ENCODE measurements at regions not wholly inside any gene's neighbourhood (a gene's known extent, or its start where the extent isn't known, plus 50 kb on each side); places are given as distances from the start of the nearest gene placed in this dataset.
"Not testable (repeated sequence)": the region's sequence is repeated elsewhere in the genome, so short reads cannot be mapped to it uniquely, and the experiment has no call there.

DNA sequence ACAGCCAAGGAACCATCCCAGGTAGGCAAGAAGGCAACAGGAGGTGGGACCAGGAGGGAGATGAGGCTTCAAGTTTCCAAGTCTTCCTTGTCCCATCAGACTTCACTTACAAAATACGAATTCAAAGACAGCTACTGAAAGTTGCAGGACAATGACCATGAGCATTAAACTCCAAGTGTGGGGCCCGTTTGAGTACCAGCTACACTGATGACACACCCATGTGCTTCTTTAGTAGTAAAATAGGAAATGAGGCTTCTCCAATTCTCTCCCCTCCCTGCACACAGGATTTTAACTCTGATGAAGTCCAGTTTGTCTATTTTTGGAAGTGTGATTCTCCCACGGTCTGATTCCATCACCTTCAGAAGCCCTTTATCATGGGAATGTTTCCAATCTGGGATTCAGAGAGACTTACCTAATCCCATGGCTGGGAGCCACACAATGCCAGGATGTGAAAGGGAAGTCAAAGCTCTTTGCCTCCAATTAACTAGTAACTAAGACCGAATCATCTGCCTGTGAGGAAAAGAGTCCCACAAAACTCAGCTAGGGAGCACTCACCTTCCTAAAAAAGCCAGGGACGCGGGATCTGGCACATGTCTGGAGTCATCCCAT lies 222.8 kb upstream of the MSX2 start:
- peaks cover 24% of the 10 kb centered on the region for H3K9me3 Mint-ChIP-seq
- H3K27ac Mint-ChIP-seq = no peak overlapping the region

DNA sequence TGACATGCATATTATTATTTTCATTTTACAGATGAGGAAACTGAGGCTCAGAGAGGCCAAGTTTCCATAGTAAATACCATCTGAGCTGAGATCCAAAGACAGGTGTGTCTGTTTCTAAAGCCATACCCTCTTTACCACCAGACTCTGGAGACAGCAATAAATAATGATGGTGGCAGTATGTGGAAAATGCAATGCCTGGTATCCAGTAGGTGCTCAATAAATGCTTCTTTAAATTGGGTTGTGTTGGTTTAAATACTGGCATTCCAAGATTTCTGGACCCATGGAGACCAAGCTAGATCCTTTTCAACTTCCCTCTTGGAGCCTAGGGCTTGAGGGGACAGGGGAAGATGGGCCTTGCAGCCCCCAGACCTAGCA lies 221.3 kb upstream of the MSX2 start:
- Mint-ChIP-seq H3K27me3 (no peaks in the 10 kb centered on the region), H3K9me3 (peaks cover 12% of the 10 kb centered on the region), H3K4me3 (no peak overlapping the region), H3K36me3 (no peaks in the 10 kb centered on the region), H3K27ac (no peak overlapping the region), H3K4me1 (no peaks in the 10 kb centered on the region)

More for the DNA sequence above, 222.8 kb upstream of the MSX2 start:
- Mint-ChIP-seq H3K4me1 (no peaks in the 10 kb centered on the region), H3K36me3 (no peaks in the 10 kb centered on the region), H3K27me3 (no peaks in the 10 kb centered on the region), H3K4me3 (no peak overlapping the region)

DNA sequence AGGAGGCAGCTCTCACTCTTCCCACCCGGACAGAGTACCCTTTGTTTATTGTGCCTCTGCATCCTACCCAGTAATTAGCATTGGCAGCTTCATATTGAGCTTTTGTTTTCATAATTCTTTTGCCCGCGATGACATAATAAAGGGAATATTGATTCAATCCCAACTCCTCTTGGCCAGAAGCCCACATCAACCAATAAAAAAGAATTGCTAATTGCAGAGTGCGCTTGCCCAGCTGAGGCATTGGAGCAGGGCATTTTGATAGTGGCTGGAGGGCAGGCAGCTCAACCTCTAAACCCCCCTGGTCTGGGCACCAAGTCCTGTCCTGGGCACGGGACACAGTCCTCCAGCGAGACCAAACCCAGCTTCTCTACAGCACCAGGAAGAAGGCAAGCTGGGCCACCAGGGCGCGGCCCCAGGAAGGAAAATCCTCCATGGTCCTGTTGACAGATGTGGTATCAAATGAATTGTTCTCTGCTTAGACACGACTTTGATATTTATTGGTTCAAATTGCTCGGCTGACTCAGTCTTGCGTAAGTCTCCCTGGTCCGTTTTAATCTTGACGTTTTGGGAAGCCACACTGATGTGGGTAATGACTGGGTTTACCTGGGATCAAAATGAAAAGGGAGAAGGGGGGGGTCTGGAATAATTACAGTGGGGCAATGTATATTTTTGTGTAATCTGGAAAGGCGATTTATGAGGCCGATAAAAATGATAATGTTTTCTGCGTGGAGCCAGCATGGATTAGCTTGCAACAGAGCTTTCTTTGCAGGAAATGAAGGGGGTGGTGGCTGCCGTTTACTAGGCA lies 220.7 kb upstream of the MSX2 start:
- H3K4me1 Mint-ChIP-seq = no peaks in the 10 kb centered on the region
- no peak overlapping the region for H3K4me3 Mint-ChIP-seq
- H3K36me3 Mint-ChIP-seq = no peaks in the 10 kb centered on the region
- no peaks in the 10 kb centered on the region for H3K27me3 Mint-ChIP-seq
- peaks cover 11% of the 10 kb centered on the region for H3K9me3 Mint-ChIP-seq
- H3K27ac Mint-ChIP-seq = no peak overlapping the region

DNA sequence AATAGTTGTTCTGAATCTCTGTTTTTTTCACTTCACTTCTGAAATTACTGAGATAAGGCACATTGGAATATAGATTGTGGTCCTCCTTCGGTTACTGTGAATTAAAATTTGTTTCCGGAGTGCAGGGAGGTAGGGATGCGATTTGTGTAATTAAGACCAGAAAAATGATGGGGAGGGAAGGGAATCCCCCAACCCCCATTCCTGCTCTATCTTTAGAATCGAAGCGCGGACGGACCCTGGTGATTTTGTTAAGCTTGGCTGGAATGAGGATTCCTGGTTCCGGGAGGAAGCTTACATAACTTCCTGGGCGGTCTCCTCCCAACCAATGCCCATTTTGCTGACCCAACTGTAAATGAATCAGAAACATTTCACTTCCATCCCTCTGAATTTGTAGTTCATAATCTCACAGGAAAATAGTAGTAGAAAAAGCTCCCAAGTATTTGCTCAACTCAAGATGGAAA lies 220.1 kb upstream of the MSX2 start:
- Mint-ChIP-seq H3K27ac (no peak overlapping the region), H3K27me3 (no peaks in the 10 kb centered on the region), H3K36me3 (no peaks in the 10 kb centered on the region), H3K4me1 (no peaks in the 10 kb centered on the region), H3K4me3 (no peak overlapping the region), H3K9me3 (peaks cover 11% of the 10 kb centered on the region)

DNA sequence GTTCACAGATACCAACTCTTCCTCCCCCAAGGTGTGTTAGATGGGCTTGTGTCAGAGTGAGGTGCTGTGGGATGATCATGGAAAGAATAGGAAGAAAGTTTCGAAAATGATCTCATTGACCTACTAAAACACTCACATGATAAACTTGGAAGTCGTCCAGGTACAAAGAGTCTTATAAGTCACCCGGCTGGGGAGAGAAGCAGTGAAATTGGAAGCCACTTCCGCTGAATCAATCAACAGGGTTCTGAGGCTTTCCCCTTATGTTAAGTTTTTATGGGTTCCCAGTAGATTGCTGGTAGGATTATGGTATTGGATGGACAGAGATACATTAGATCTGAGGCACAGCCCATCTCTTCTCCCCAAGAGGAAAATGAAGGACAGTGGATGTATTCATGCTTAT lies 218.8 kb upstream of the MSX2 start:
- H3K27me3 Mint-ChIP-seq = peaks cover 2% of the 10 kb centered on the region
- H3K9me3 Mint-ChIP-seq = peaks cover 1% of the 10 kb centered on the region
- no peak overlapping the region for H3K4me3 Mint-ChIP-seq

DNA sequence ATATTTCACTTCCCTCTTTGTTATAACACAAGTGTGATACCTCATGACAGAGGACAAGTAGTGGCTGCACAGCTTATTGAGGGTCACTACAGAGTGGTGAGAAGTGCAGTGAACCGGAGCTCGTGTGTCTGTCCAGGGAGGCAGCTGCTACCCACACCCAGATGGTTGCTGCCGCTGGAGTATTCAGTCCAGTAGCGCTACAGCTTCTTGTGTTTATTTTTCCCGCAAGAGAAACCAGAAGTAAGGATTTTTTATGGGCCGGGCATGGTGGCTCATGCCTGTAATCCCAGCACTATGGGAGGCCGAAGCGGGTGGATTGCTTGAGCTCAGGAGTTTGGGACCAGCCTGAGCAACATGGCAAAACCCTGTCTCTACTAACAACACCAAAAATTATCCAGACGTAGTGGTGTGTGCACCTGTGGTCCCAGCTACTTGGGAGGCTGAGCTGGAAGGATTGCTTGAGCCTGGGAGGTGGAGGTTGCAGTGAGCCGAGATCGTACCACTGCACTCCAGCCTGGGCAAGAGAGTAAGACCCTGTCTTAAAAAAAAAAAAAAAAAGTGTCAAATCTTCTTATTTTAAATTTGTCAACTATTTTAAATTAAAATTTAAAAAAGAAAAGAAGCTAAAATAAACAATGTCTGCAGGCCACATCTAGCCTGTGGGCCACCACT lies 213.5 kb upstream of the MSX2 start:
- H3K4me3 Mint-ChIP-seq, H3K4me1 Mint-ChIP-seq, H3K36me3 Mint-ChIP-seq, H3K27ac Mint-ChIP-seq, H3K9me3 Mint-ChIP-seq, H3K27me3 Mint-ChIP-seq: not testable (repeated sequence)

More for the DNA sequence above, 218.8 kb upstream of the MSX2 start:
- Mint-ChIP-seq H3K36me3 (no peaks in the 10 kb centered on the region), H3K4me1 (no peaks in the 10 kb centered on the region), H3K27ac (no peak overlapping the region)

DNA sequence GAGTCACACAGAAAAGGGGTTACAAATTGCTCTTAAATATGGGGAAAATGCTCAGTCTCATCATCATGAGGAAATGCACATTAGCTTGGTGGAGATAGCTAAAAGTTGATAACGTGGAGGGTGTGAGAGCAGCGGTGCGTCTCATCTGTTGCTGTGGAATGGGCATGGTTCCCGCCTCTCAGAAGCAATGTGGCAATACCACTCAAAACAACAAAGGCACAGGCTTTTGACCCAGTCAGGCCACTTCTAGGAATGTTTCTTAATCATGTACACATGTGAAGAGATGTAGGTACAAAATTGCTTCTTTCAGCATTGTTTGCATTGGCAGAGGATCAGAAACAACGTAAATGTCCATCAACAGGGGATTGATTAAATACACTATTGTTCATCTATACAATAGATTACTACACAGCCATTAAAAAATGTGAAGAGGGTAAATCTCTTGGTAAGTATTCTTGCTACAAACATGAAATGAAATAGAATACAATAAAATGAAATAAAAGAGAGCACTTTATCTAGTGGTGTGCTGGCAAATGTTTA lies 212.6 kb upstream of the MSX2 start:
- Mint-ChIP-seq H3K4me3 (no peak overlapping the region), H3K27ac (no peak overlapping the region), H3K4me1 (no peaks in the 10 kb centered on the region), H3K9me3 (peaks cover 3% of the 10 kb centered on the region), H3K36me3 (no peaks in the 10 kb centered on the region), H3K27me3 (peaks cover 3% of the 10 kb centered on the region)

DNA sequence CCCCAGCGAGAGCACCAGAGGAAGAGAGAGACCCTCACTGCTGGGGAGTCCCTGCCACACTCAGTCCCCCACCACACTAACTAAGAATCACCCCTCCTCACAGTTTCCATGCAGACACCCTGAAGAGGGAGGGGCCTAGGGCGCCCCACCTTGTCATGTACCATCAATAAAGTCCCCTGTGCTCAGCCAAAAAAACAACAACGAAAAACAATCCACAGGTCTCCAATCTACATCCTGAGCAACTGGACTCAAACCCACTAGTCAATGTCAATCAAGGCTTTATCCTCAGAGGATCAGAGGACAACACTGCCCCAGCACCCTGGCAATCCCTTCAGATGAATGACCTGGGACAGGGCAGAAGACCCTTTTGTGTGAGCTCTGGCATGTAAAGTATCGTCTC lies 210.1 kb upstream of the MSX2 start:
- Mint-ChIP-seq H3K4me3 (no peak overlapping the region), H3K27ac (no peak overlapping the region), H3K4me1 (no peaks in the 10 kb centered on the region)

DNA sequence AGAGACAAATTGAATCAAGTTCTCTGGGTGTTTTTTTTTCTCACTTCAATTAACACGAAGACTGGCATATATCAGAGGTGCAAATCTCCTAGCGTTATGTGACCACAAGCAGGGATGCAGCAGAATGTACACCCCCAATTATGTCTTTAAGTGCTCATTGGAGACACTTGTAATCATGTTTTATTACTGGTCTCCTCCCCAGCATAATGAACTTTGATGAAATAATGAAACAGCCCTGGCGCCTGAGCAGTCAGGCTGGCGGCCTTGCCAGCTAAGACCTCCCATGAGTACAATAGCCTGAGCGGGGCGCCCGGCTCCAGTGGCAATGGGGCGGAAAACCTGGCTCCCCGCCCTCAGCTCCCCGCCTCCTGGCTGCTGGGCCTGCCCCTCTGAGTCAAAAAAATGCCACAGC lies 209.4 kb upstream of the MSX2 start:
- H3K27me3 Mint-ChIP-seq = peaks cover 3% of the 10 kb centered on the region
- peaks cover 4% of the 10 kb centered on the region for H3K9me3 Mint-ChIP-seq
- H3K4me1 Mint-ChIP-seq = no peaks in the 10 kb centered on the region
- H3K36me3 Mint-ChIP-seq = no peaks in the 10 kb centered on the region
- no peak overlapping the region for H3K4me3 Mint-ChIP-seq
- no peak overlapping the region for H3K27ac Mint-ChIP-seq

More for the DNA sequence above, 210.1 kb upstream of the MSX2 start:
- Mint-ChIP-seq H3K36me3 (no peaks in the 10 kb centered on the region), H3K27me3 (peaks cover 3% of the 10 kb centered on the region), H3K9me3 (peaks cover 4% of the 10 kb centered on the region)

DNA sequence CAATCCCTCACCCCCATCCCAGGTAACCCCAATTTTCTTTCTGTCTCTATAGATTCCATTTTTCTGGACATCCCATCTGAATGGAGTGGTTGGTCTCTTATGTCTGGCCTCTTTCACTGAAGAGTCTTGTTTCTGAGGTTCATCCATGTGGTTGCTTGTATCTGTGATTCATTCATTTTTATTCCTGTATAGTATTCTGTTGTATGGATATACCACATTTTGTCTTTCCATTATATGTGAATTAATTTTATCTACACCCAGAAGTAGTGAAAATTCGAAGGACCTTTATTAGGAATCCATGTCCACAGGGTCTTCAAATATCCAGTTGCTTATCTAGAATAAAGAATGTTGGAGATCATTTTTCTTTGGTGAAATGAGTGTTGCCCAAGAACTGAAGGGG lies 207.6 kb upstream of the MSX2 start:
- Mint-ChIP-seq H3K4me3 (no peak overlapping the region), H3K27me3 (no peaks in the 10 kb centered on the region)

DNA sequence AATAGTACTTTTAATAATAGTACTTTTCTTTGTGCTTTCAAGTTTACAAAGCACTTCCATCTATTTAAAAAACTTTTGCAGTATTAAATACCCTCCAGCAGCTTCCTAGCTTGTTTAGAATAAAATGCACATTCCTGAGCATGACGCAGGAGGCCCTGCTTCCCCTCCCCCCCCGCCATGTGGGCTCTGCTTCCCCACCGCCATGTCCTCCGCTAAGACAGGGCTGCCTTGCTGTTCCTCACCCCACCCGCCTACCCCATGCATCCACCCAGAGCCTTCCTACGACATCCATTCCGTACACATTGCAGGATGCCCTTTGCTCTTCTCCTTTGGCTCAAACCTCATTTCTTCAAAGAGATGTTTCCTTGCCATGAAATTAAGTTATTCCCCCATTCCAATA lies 205.9 kb upstream of the MSX2 start:
- no peaks in the 10 kb centered on the region for H3K27me3 Mint-ChIP-seq
- H3K27ac Mint-ChIP-seq = no peak overlapping the region
- no peaks in the 10 kb centered on the region for H3K4me1 Mint-ChIP-seq
- H3K9me3 Mint-ChIP-seq = peaks cover 4% of the 10 kb centered on the region
- H3K4me3 Mint-ChIP-seq = no peak overlapping the region
- no peaks in the 10 kb centered on the region for H3K36me3 Mint-ChIP-seq

More for the DNA sequence above, 207.6 kb upstream of the MSX2 start:
- H3K27ac Mint-ChIP-seq = no peak overlapping the region
- peaks cover 4% of the 10 kb centered on the region for H3K9me3 Mint-ChIP-seq
- no peaks in the 10 kb centered on the region for H3K36me3 Mint-ChIP-seq
- H3K4me1 Mint-ChIP-seq = no peaks in the 10 kb centered on the region

DNA sequence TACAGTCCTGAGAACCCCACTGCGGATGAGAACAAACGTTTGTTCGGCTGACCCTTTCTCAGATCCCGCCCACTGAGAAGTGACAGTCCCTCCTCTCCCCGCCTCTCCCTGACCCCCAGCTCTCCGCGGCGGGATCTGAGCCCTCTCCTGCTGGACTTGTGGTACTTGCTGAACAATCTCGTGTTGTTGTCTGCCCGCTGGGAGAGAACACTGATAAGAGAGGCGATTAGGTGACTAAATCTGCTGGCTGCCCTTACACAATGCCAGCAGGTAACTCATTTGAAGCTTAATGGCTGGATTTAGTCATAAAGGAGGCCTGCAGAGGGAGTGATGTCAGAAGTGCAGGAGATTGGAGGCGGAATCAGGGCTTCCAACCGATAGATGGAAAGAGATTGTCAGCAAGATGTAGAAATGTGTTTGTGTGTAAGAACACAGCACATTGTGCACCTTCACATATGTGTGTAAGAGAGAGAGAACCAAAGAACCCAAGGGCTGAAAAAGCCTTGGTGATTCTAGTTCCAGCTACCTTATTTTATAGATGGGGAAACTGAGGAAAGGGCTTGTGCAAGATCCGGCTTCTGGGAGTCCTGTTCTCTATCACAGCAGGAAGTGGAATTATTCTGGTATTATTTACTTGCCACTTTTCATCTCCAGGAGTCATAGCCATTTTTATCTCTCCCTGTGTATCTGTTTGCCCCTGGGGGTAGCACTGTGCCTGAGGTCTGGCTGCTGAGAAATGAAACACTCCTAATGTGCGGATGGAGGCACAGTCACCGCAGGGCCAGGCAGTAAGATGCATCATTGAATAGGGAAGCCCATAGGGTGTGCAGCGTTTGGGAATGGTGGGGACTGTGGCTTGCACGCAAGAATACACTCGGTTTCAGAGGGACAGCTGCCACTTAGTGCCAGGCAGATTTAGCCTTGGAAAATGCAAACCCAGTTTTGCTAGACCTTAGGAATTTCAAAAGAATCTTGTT lies 203.7 kb upstream of the MSX2 start:
- H3K9me3 Mint-ChIP-seq = peaks cover 4% of the 10 kb centered on the region
- H3K27ac Mint-ChIP-seq = peak overlapping the region; percentile 14
- H3K27me3 Mint-ChIP-seq = peaks cover 3% of the 10 kb centered on the region
- H3K4me3 Mint-ChIP-seq = no peak overlapping the region
- no peaks in the 10 kb centered on the region for H3K4me1 Mint-ChIP-seq
- no peaks in the 10 kb centered on the region for H3K36me3 Mint-ChIP-seq

DNA sequence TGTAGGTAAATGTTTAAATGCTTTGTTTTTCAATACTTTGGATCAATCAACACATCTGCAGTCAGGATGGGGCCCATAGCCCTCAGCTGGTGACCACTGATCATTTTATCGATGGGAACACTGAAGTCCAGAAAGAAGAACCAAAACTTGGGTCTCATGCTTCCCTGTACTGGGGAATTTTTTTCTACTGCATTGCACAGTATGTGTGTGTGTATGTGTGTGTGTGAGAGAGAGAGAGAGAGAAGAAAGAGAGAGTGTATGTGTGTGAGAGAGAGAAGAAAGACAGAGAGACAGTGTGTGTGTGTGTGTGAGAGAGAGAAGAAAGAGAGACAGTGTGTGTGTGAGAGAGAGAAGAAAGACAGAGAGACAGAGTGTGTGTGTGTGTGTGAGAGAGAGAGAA lies 202.9 kb upstream of the MSX2 start:
- Mint-ChIP-seq H3K36me3 (no peaks in the 10 kb centered on the region), H3K27me3 (peaks cover 3% of the 10 kb centered on the region), H3K9me3 (peaks cover 4% of the 10 kb centered on the region), H3K27ac (no peak overlapping the region), H3K4me3 (no peak overlapping the region), H3K4me1 (no peaks in the 10 kb centered on the region)

DNA sequence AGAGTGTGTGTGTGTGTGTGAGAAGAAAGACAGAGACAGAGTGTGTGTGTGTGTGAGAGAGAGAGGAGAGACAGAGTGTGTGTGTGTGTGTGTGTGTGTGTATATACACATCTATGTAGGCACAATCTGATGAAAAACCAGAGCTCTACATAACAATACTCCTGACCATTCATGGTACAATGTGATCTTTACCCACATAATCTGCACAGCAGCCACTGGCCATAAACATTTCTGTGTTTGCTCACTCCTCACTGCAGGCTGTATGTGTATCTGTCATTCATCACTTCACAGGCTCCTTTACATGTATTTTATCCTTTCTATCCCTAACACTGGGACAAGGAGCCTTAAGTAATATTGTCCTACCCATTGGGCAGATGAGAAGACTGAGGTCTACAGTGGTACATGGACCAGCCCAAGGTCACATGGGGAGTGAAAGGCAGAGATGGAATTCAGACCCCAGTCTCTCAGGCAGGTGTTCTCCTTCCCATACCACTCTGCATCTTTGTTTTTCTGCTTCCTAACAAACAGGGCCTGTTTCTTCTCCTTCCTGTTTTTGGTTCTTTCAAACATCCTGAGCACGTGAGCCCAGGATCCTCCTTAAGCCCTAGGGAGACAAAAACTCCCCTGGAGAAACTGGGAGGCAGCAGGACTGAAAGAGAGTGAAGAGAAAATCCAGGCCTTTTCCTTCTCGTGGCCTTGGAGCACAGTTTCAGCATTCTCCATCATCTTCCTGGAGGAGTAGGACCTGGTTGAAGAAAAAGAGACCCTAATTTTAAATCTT lies 201.7 kb upstream of the MSX2 start:
- Mint-ChIP-seq H3K9me3 (no peaks in the 10 kb centered on the region), H3K27ac (no peak overlapping the region), H3K27me3 (peaks cover 3% of the 10 kb centered on the region), H3K36me3 (no peaks in the 10 kb centered on the region), H3K4me1 (no peaks in the 10 kb centered on the region), H3K4me3 (no peak overlapping the region)

Data from activated naive CD4-positive, alpha-beta T cell treated with anti-CD3 and anti-CD28 coated beads, Interleukin-2, amount 50 U/mL, for 24 hours (primary cell).